GM10266 (cell line): ENCODE measurements at regions not wholly inside any gene's neighbourhood (a gene's known extent, or its start where the extent isn't known, plus 50 kb on each side); places are given as distances from the start of the nearest gene placed in this dataset.

Experiments used
- DNase-seq: peaks from one replicate; pipeline ENCODE4 v3.0.0; 2012; ENCODE audit errors: extremely low spot score
- CTCF ChIP-seq: IDR thresholded peaks from 2 replicates; pipeline ENCODE4 v1.5.1; 2012; ENCODE audit warnings: mild to moderate bottlenecking, low read depth; ENCODE audit not compliant: control insufficient read depth, insufficient read depth; ENCODE audit errors: missing control alignments

- DNase-seq: no peak
- no peak for TF ChIP-seq CTCF
Measured at GRCh38 chr2:120867290-120868241, 131.9 kb downstream of the GLI2 start.

- TF ChIP-seq CTCF: no peak
- no peak for DNase-seq
Measured at GRCh38 chr2:120868366-120868765, 132.7 kb downstream of the GLI2 start.

GRCh38 chr2:120869036-120869729, 133.5 kb downstream of the GLI2 start:
- DNase-seq: no peak
- no peak for TF ChIP-seq CTCF

- TF ChIP-seq CTCF: no peak
- DNase-seq: no peak
Measured at GRCh38 chr2:120869730-120870466, 134.2 kb downstream of the GLI2 start.

GRCh38 chr2:120870467-120870788, 134.8 kb downstream of the GLI2 start:
- no peak for TF ChIP-seq CTCF
- DNase-seq: no peak

- DNase-seq: no peak
- TF ChIP-seq CTCF: no peak
Measured at GRCh38 chr2:120871016-120871635, 135.5 kb downstream of the GLI2 start.
